22Rv1 (cell line): ENCODE measurements at regions not wholly inside any gene's neighbourhood (a gene's known extent, or its start where the extent isn't known, plus 50 kb on each side); places are given as distances from the start of the nearest gene placed in this dataset.

Experiments used
- ZFX ChIP-seq: fragments of 450-650 bp; IDR thresholded peaks from 2 replicates; pipeline ENCODE4 v1.6.1; 2017; ENCODE audit warnings: antibody characterized with exemption, borderline replicate concordance
- TF ChIP-seq, protein P1 (sequence below): fragments of 450-650 bp; IDR thresholded peaks from 2 replicates; pipeline ENCODE4 v1.5.1; 2017; ENCODE audit warnings: mild to moderate bottlenecking

DNA sequence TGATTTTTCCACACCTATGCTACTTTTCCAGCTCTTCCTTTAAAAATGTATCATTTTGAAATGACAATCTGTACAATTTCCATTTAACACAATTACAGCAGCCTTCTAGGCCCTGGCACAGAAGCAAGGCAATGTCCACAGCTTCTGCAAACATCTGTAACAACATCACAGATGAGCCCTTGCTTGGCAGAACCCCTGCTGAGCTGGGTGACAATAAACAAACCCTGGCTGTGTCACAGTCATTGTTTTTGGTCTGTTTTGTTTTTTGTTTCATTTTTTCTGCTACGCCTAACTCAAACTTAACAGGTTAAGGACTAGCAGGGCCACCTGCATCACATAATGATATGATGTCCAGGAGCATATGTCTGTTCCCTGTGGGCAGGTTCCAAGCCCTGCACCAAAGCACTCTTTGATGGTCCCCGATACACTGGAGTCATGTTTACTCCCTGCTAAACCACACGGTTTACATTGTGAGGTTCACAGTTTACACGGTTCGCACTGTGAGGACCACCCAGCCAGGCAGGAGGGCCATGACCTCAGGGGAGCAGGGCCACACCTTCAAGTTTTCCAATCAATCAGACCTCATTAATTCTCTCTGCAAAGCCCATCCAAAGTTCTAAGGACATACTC, 186.8 kb upstream of the CHRNA7 start:
- TF ChIP-seq, protein P1, sequence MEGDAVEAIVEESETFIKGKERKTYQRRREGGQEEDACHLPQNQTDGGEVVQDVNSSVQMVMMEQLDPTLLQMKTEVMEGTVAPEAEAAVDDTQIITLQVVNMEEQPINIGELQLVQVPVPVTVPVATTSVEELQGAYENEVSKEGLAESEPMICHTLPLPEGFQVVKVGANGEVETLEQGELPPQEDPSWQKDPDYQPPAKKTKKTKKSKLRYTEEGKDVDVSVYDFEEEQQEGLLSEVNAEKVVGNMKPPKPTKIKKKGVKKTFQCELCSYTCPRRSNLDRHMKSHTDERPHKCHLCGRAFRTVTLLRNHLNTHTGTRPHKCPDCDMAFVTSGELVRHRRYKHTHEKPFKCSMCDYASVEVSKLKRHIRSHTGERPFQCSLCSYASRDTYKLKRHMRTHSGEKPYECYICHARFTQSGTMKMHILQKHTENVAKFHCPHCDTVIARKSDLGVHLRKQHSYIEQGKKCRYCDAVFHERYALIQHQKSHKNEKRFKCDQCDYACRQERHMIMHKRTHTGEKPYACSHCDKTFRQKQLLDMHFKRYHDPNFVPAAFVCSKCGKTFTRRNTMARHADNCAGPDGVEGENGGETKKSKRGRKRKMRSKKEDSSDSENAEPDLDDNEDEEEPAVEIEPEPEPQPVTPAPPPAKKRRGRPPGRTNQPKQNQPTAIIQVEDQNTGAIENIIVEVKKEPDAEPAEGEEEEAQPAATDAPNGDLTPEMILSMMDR = no peak
- TF ChIP-seq ZFX = no peak
